IPS DF 6.9 (cell line): ENCODE measurements at regions not wholly inside any gene's neighbourhood (a gene's known extent, or its start where the extent isn't known, plus 50 kb on each side); places are given as distances from the start of the nearest gene placed in this dataset.

Experiments
- DNase-seq: peaks from one replicate; pipeline ENCODE4 v3.0.0-alpha.2; 2013; ENCODE audit warnings: low read depth, low spot score
- H3K27ac ChIP-seq: one replicate; pipeline ENCODE4 v1.5.1; 2013; ENCODE audit warnings: low read length, control low read depth
- H3K27me3 ChIP-seq: 2 replicates; pipeline ENCODE4 v1.6.1; 2013; ENCODE audit warnings: mild to moderate bottlenecking, low read length; ENCODE audit not compliant: control insufficient read depth, insufficient read depth
- H3K36me3 ChIP-seq: 2 replicates; pipeline ENCODE4 v1.6.1; 2013; ENCODE audit warnings: low read length; ENCODE audit not compliant: control insufficient read depth, insufficient read depth
- H3K4me1 ChIP-seq: 2 replicates; pipeline ENCODE4 v1.6.1; 2013; ENCODE audit warnings: low read length; ENCODE audit not compliant: control insufficient read depth, insufficient read depth
- H3K4me3 ChIP-seq: 2 replicates; pipeline ENCODE4 v1.5.1; 2013; ENCODE audit warnings: mild to moderate bottlenecking, low read length
- H3K9me3 ChIP-seq: 2 replicates; pipeline ENCODE4 v1.6.1; 2013; ENCODE audit warnings: low read length, inconsistent platforms; ENCODE audit not compliant: control insufficient read depth, insufficient read depth
- WGBS: extraction: QIAGEN DNeasy Blood & Tissue Kit; methylation state at CpG from one replicate; pipeline ENCODE4 v1.1.7; 2013; ENCODE audit warnings: mixed read lengths, missing lambda C conversion rate; ENCODE audit not compliant: insufficient read length, insufficient coverage; 5-methylcytosine and 5-hydroxymethylcytosine counted together

DNA sequence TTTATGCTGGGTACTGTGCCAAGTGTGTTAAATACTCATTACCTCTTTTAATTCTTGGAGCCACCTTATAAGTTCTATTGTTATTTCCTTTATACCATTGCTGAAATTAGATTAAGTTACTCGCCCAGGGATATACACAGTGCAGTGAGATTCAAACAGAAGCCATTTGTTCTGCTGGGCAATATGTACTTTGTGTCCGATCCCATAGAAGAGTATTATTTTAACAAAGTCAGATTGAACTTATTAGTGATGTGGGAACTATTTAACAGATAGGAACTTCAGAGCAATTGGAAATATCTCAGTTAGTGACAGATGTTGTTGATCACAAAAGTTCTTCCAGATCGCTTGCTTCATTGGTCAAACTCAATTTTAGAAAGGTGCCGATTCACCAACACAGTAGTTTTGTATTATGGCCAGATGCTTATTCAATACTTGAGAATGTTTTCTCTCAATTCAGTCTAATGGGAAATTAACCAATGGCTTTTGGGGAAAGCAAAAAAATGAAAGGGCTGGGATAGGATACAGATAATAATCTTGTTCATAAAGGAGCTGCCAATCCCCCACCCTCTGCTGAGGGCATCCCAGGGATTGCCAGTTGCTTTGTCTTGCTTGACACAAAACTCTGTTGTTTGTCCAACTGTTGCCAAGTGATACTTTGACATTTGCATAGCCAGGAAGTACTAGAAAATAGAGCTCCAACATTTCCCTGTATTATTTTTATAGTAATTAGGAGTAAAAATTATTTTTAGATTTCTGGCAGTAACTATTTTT, 94.8 kb upstream of the SEMA6A start:
- no peak for DNase-seq
- no peaks in the 10 kb centered on the region for H3K9me3 ChIP-seq
- H3K27ac ChIP-seq, result no peak overlapping the region
- H3K4me1 ChIP-seq, result no peaks in the 10 kb centered on the region
- H3K4me3 ChIP-seq, result no peak overlapping the region
- no CpG with 5 or more reads among the region's 4 CpGs for WGBS
- H3K36me3 ChIP-seq, result no peaks in the 10 kb centered on the region
- no peaks in the 10 kb centered on the region for H3K27me3 ChIP-seq

DNA sequence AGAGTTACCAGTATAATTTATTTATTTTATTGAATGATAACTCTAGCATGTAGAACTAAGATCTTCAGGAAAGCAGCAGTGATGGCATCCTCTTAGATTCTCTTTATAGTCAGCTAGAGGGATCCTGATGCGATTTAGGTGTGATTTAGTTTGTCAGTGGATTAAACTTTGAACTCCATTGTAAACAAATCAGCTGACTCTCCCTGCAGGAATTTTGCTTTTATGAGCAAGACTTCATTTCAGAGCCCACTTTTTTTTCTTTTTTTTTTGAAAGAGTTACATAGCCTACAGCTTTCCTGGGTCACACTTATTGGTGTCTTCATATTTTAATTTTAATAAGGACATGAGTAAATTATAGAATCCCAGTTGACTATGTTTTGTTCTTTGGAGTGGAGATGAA, 93.8 kb upstream of the SEMA6A start:
- Histone ChIP-seq H3K4me3 (no peak overlapping the region), H3K27ac (no peak overlapping the region), H3K36me3 (no peaks in the 10 kb centered on the region), H3K27me3 (no peaks in the 10 kb centered on the region), H3K4me1 (no peaks in the 10 kb centered on the region), H3K9me3 (no peaks in the 10 kb centered on the region)
- no peak for DNase-seq
- WGBS, result no CpG with 5 or more reads among the region's 1 CpG

DNA sequence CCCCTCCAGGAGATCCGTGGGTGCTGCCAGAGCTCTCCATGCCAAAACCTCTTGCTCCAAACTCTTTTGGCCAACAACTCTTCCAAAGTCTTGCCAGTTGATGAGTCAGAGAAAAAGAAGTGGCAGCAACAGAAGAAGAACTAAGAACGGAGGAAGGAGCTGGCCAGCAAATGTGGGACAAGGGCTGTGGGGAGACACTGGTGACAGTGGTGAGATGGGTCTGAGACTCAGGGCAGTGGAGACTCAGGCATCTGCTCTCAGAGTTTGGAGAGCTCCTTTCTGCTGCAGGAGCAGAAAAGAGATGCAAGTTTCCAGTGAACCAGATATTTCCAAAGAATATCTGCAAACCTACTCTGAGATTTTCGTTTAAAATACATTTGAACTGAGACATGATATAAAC, 92.3 kb upstream of the SEMA6A start:
- no peak overlapping the region for H3K4me3 ChIP-seq
- no peak overlapping the region for H3K27ac ChIP-seq
- no peaks in the 10 kb centered on the region for H3K4me1 ChIP-seq
- H3K27me3 ChIP-seq, result no peaks in the 10 kb centered on the region
- H3K36me3 ChIP-seq, result no peaks in the 10 kb centered on the region
- no peaks in the 10 kb centered on the region for H3K9me3 ChIP-seq
- DNase-seq, result no peak
- no CpG with 5 or more reads among the region's 3 CpGs for WGBS

DNA sequence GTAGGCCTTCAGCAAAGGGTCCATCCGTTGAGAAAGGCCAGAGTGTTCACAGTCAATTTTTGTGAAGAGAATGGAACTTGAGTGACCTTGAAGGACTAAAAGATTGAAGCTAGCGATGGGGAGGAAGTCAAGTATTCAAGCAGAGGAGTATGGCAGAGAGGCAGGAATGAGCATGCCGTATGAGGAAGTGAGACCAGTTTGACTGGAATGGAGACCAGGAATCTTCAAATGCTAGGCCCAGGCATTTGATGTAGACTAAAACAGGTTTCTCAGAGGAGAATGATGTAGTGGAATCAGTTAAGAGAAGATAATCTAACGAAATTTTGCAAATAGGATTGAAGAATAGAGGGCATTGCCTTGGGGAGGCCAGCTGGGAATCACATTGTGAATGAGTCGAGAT, 90.4 kb upstream of the SEMA6A start:
- Histone ChIP-seq H3K4me1 (no peaks in the 10 kb centered on the region), H3K36me3 (no peaks in the 10 kb centered on the region), H3K4me3 (no peak overlapping the region), H3K27ac (no peak overlapping the region), H3K9me3 (peaks cover 2% of the 10 kb centered on the region; the same call in 1 of the 2 replicates), H3K27me3 (no peaks in the 10 kb centered on the region)
- DNase-seq, result no peak
- no CpG with 5 or more reads among the region's 5 CpGs for WGBS

DNA sequence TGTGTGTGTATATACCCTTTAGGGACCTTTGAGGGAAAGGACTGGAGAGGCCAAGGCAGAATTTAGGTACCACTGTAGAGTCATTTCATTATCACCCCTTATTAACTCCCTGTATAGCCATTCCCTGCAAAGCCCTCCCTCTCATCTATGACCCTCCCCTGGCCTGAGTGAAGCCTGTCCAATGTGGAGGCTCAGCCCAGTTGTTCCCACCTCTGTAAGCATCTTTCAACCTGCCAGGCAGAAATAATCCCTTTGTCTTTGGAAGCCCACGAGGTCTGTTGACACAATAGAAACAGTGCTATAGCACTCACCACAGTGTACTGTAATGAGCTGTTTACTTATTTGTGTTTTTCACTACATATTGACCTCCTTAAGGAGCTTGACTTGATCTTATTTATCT, 88.5 kb upstream of the SEMA6A start:
- no CpG with 5 or more reads among the region's 1 CpG for WGBS
- no peak overlapping the region for H3K4me3 ChIP-seq

GRCh38 chr5:116661419-116661818, 86.8 kb upstream of the SEMA6A start:
- no CpG with 5 or more reads among the region's 4 CpGs for WGBS
- Histone ChIP-seq H3K36me3 (no peaks in the 10 kb centered on the region), H3K27ac (no peak overlapping the region)

More for the DNA sequence above, 88.5 kb upstream of the SEMA6A start:
- H3K27me3 ChIP-seq, result no peaks in the 10 kb centered on the region
- DNase-seq, result no peak
- no peaks in the 10 kb centered on the region for H3K36me3 ChIP-seq
- peaks cover 2% of the 10 kb centered on the region; the same call in 1 of the 2 replicates for H3K9me3 ChIP-seq
- no peak overlapping the region for H3K27ac ChIP-seq
- H3K4me1 ChIP-seq, result no peaks in the 10 kb centered on the region

GRCh38 chr5:116660929-116661328, 86.3 kb upstream of the SEMA6A start:
- H3K4me3 ChIP-seq, result no peak overlapping the region
- no peak overlapping the region for H3K27ac ChIP-seq
- no peak for DNase-seq
- H3K36me3 ChIP-seq, result no peaks in the 10 kb centered on the region
- 0 out of 2 replicates have a peak, but pooled peaks cover 1% of the 10 kb centered on the region for H3K4me1 ChIP-seq
- H3K9me3 ChIP-seq, result peaks cover 2% of the 10 kb centered on the region; the same call in 1 of the 2 replicates
- H3K27me3 ChIP-seq, result no peaks in the 10 kb centered on the region
- no CpG with 5 or more reads among the region's 5 CpGs for WGBS

More at GRCh38 chr5:116661419-116661818, 86.8 kb upstream of the SEMA6A start:
- H3K4me3 ChIP-seq, result no peak overlapping the region
- H3K4me1 ChIP-seq, result 0 out of 2 replicates have a peak, but pooled peaks cover 1% of the 10 kb centered on the region
- H3K9me3 ChIP-seq, result peaks cover 2% of the 10 kb centered on the region; the same call in 1 of the 2 replicates
- DNase-seq, result no peak
- H3K27me3 ChIP-seq, result no peaks in the 10 kb centered on the region

GRCh38 chr5:116658830-116659229, 84.2 kb upstream of the SEMA6A start:
- DNase-seq, result no peak
- Histone ChIP-seq H3K4me1 (0 out of 2 replicates have a peak, but pooled peaks cover 1% of the 10 kb centered on the region), H3K36me3 (no peaks in the 10 kb centered on the region), H3K9me3 (peaks cover 2% of the 10 kb centered on the region; the same call in 1 of the 2 replicates), H3K27ac (no peak overlapping the region), H3K4me3 (no peak overlapping the region), H3K27me3 (no peaks in the 10 kb centered on the region)
- WGBS, result no CpG with 5 or more reads among the region's 1 CpG

GRCh38 chr5:116658141-116658540, 83.5 kb upstream of the SEMA6A start:
- no peak for DNase-seq
- Histone ChIP-seq H3K27me3 (no peaks in the 10 kb centered on the region), H3K36me3 (no peaks in the 10 kb centered on the region), H3K9me3 (peaks cover 2% of the 10 kb centered on the region; the same call in 1 of the 2 replicates), H3K4me1 (0 out of 2 replicates have a peak, but pooled peaks cover 1% of the 10 kb centered on the region), H3K27ac (no peak overlapping the region), H3K4me3 (no peak overlapping the region)

DNA sequence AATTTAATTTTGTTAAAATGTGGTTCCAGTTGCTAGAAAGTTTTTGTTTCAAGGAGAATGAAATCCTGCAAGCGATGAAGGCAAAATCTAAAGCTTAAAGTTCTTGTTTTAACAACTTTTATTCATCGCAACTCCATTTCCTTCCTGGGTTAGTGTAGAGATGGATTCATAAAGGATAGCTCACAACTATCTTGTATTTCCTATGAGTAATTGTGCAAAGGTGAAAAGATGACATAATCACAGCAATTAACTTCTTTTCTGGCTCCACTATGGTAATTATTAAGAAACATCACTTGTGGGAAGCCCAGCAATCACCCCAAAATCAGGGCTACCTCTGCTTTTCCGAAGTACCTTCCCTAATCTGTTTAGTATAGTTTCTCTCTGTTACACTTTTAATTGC, 80.8 kb upstream of the SEMA6A start:
- no peak overlapping the region for H3K27ac ChIP-seq
- no CpG with 5 or more reads among the region's 3 CpGs for WGBS
- no peaks in the 10 kb centered on the region for H3K27me3 ChIP-seq
- H3K9me3 ChIP-seq, result no peaks in the 10 kb centered on the region
- H3K36me3 ChIP-seq, result no peaks in the 10 kb centered on the region
- H3K4me1 ChIP-seq, result peaks cover 6% of the 10 kb centered on the region; the same call in 1 of the 2 replicates
- DNase-seq, result no peak
- H3K4me3 ChIP-seq, result no peak overlapping the region

- Histone ChIP-seq H3K27me3 (no peaks in the 10 kb centered on the region), H3K4me1 (peaks cover 6% of the 10 kb centered on the region; the same call in 1 of the 2 replicates), H3K9me3 (no peaks in the 10 kb centered on the region), H3K27ac (no peak overlapping the region), H3K36me3 (no peaks in the 10 kb centered on the region), H3K4me3 (no peak overlapping the region)
- no peak for DNase-seq
- WGBS, result no CpG with 5 or more reads among the region's 3 CpGs
Measured at GRCh38 chr5:116654925-116655324, 80.3 kb upstream of the SEMA6A start.
